Parathyroid adenoma (tissue), 2 donors: ENCODE measurements at regions not wholly inside any gene's neighbourhood (a gene's known extent, or its start where the extent isn't known, plus 50 kb on each side); places are given as distances from the start of the nearest gene placed in this dataset.

Source experiments
- H2AFZ ChIP-seq: fragments of 300-600 bp; sonication (generic); one replicate; pipeline ENCODE4 v1.7.0; 2017; ENCODE audit warnings: antibody characterized with exemption, mild to moderate bottlenecking
- H3K27ac ChIP-seq: fragments of 300-600 bp; sonication (generic); one replicate; pipeline ENCODE4 v1.7.0; 2017
- H3K27me3 ChIP-seq: fragments of 300-600 bp; sonication (generic); one replicate; pipeline ENCODE4 v1.7.0; 2017; ENCODE audit warnings: low read length; ENCODE audit not compliant: control insufficient read depth, insufficient read depth
- H3K36me3 ChIP-seq: fragments of 300-600 bp; sonication (generic); one replicate; pipeline ENCODE4 v1.7.0; 2017; ENCODE audit warnings: low read length; ENCODE audit not compliant: control insufficient read depth, insufficient read depth
- H3K4me1 ChIP-seq: fragments of 300-600 bp; sonication (generic); one replicate; pipeline ENCODE4 v1.7.0; 2017; ENCODE audit warnings: control low read depth
- H3K4me2 ChIP-seq: fragments of 300-600 bp; sonication (generic); one replicate; pipeline ENCODE4 v1.7.0; 2017; ENCODE audit warnings: low read length
- H3K4me3 ChIP-seq: fragments of 300-600 bp; sonication (generic); one replicate; pipeline ENCODE4 v1.7.0; 2017; ENCODE audit warnings: low read depth, low read length
- H3K79me2 ChIP-seq: fragments of 300-600 bp; sonication (generic); one replicate; pipeline ENCODE4 v1.7.0; 2017; ENCODE audit warnings: control low read depth
- H3K9ac ChIP-seq: fragments of 300-600 bp; sonication (generic); one replicate; pipeline ENCODE4 v1.7.0; 2017; ENCODE audit warnings: mild to moderate bottlenecking
- H3K9me3 ChIP-seq: fragments of 300-600 bp; sonication (generic); one replicate; pipeline ENCODE4 v1.7.0; 2017; ENCODE audit warnings: low read length; ENCODE audit not compliant: control insufficient read depth
- TF ChIP-seq, protein P1 (sequence below): fragments of 300-600 bp; sonication (generic); IDR thresholded peaks from one replicate; pipeline ENCODE4 v1.7.0; 2017; ENCODE audit warnings: antibody characterized with exemption, mild to moderate bottlenecking
- donor health status: primary hyperparathyroidism.

DNA sequence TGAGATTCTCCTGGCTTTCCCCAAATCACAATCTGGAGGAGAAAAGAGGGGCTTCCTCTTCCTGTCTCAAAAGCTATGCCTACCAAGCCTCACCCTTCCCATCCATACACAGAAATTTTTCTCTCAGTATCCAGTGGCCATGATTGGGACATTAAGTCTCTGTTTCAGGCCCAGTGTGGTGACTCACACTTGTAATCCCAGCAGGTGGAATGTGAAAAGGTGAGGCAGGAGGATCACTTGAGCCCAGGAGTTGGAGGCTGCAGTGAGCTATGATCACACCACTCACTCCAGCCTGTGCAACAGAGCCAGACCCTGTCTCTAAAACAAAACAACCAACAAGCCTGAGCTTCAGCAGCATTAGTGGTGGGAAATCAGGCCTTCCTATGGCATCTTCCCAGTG, 210.0 kb downstream of the OGFRL1 start:
- H3K27me3 ChIP-seq = no peaks in the 10 kb centered on the region
- no peaks in the 10 kb centered on the region for H3K9me3 ChIP-seq
- no peak overlapping the region for H3K27ac ChIP-seq
- H3K9ac ChIP-seq = no peak overlapping the region
- H3K4me2 ChIP-seq = no peak overlapping the region
- H3K4me1 ChIP-seq = no peaks in the 10 kb centered on the region
- H3K4me3 ChIP-seq = no peak overlapping the region
- H3K79me2 ChIP-seq = no peaks in the 10 kb centered on the region
- no peak overlapping the region for H2AFZ ChIP-seq
- TF ChIP-seq, protein P1, sequence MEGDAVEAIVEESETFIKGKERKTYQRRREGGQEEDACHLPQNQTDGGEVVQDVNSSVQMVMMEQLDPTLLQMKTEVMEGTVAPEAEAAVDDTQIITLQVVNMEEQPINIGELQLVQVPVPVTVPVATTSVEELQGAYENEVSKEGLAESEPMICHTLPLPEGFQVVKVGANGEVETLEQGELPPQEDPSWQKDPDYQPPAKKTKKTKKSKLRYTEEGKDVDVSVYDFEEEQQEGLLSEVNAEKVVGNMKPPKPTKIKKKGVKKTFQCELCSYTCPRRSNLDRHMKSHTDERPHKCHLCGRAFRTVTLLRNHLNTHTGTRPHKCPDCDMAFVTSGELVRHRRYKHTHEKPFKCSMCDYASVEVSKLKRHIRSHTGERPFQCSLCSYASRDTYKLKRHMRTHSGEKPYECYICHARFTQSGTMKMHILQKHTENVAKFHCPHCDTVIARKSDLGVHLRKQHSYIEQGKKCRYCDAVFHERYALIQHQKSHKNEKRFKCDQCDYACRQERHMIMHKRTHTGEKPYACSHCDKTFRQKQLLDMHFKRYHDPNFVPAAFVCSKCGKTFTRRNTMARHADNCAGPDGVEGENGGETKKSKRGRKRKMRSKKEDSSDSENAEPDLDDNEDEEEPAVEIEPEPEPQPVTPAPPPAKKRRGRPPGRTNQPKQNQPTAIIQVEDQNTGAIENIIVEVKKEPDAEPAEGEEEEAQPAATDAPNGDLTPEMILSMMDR = no peak
- no peaks in the 10 kb centered on the region for H3K36me3 ChIP-seq

DNA sequence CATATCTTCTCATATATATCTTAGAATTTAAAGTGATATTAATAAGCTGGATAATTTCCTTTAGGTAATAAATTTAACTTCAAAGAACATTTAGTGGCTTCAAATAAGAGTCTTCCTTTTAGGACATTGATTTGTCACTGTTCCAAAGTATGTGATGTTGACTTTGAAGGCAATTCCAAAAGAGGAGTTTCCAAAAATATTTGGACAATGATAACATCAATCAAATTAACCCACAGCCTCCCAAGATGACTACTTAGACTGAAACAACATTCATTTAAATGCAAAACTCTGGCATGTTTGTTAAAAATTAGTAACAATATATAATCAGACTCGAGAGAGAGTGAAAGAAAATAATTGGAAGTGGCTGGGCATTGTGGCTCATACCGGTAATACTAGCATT, 211.1 kb downstream of the OGFRL1 start:
- no peaks in the 10 kb centered on the region for H3K4me1 ChIP-seq
- H3K4me3 ChIP-seq = no peak overlapping the region
- H3K27ac ChIP-seq = no peak overlapping the region
- no peaks in the 10 kb centered on the region for H3K9me3 ChIP-seq
- H3K9ac ChIP-seq = no peak overlapping the region
- H3K27me3 ChIP-seq = no peaks in the 10 kb centered on the region
- no peak overlapping the region for H2AFZ ChIP-seq
- no peaks in the 10 kb centered on the region for H3K79me2 ChIP-seq
- H3K4me2 ChIP-seq = no peak overlapping the region
- no peaks in the 10 kb centered on the region for H3K36me3 ChIP-seq
- TF ChIP-seq, protein P1 = no peak

DNA sequence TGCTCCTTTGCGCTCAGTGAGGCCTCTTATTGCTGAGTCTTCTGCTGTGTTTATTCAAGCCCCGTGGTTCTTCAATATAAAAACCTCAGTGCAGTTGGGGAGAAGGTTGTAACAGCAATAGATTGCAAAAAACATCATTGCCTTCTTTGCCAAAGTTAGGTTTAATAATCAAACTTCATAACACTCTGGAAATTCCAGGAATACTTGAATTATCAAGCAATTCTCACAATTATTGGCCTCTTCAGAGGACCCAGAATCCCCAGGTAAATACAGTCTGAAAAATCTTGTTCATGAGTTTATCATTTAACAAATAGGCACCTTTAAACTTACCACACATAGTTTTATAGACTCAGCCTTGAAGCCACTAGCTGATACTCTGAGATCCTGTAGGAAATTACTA, 213.6 kb downstream of the OGFRL1 start:
- H3K27ac ChIP-seq = no peak overlapping the region
- TF ChIP-seq, protein P1 = no peak
- no peaks in the 10 kb centered on the region for H3K79me2 ChIP-seq

DNA sequence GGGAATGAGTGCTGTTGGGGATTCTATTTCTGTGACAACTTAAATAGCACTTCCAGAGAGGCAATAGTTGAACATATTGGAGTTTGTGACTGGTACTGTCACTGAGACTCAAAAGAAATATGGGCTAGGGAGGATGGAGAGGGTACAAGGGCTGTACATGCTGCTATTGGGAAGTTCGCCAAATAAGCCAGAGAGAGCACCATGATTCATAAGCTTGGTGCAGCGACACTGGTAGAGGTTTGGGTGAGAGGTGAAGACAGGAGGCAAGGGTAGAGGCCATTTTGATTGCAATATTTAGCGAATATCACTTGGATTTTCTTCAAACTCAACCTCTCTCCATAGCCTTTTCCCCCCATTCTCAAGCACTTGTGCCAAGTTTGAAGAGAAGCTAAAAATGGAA, 214.3 kb downstream of the OGFRL1 start:
- H2AFZ ChIP-seq = no peak overlapping the region
- no peaks in the 10 kb centered on the region for H3K27me3 ChIP-seq
- no peak overlapping the region for H3K4me2 ChIP-seq
- H3K9me3 ChIP-seq = no peaks in the 10 kb centered on the region
- TF ChIP-seq, protein P1 = no peak
- no peak overlapping the region for H3K4me3 ChIP-seq
- H3K79me2 ChIP-seq = no peaks in the 10 kb centered on the region
- no peak overlapping the region for H3K9ac ChIP-seq
- no peaks in the 10 kb centered on the region for H3K36me3 ChIP-seq
- H3K4me1 ChIP-seq = no peaks in the 10 kb centered on the region
- H3K27ac ChIP-seq = no peak overlapping the region

More for the DNA sequence above, 213.6 kb downstream of the OGFRL1 start:
- no peaks in the 10 kb centered on the region for H3K27me3 ChIP-seq
- no peak overlapping the region for H2AFZ ChIP-seq
- no peak overlapping the region for H3K4me3 ChIP-seq
- no peak overlapping the region for H3K4me2 ChIP-seq
- no peaks in the 10 kb centered on the region for H3K36me3 ChIP-seq
- H3K9me3 ChIP-seq = no peaks in the 10 kb centered on the region
- no peak overlapping the region for H3K9ac ChIP-seq
- no peaks in the 10 kb centered on the region for H3K4me1 ChIP-seq

DNA sequence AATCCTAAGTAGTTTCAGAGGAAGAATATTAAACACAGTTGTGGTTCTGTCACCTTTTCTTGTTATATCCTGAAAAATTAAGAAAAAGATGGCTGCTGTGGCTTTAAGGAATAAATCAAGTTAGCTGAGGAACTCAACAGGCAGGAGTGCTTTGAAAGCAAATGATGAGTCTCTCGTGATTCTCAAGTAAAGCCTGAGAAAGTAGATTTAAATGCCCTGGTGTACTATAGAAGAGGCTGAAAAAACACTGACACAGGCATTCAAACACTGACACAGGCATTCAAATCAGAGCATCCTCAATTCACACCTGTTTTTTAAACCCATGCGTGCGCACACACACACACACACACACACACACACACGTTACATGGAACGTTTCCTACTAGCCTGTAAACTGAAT, 218.6 kb downstream of the OGFRL1 start:
- Histone ChIP-seq H2AFZ (no peak overlapping the region), H3K27ac (no peak overlapping the region), H3K79me2 (no peaks in the 10 kb centered on the region), H3K9ac (no peak overlapping the region), H3K27me3 (no peaks in the 10 kb centered on the region), H3K9me3 (no peaks in the 10 kb centered on the region), H3K36me3 (no peaks in the 10 kb centered on the region), H3K4me3 (no peak overlapping the region), H3K4me2 (no peak overlapping the region), H3K4me1 (no peaks in the 10 kb centered on the region)
- TF ChIP-seq, protein P1 = no peak
